ENCODE measurements at regions not wholly inside any gene's neighbourhood (a gene's known extent, or its start where the extent isn't known, plus 50 kb on each side); places are given as distances from the start of the nearest gene placed in this dataset.

DNA sequence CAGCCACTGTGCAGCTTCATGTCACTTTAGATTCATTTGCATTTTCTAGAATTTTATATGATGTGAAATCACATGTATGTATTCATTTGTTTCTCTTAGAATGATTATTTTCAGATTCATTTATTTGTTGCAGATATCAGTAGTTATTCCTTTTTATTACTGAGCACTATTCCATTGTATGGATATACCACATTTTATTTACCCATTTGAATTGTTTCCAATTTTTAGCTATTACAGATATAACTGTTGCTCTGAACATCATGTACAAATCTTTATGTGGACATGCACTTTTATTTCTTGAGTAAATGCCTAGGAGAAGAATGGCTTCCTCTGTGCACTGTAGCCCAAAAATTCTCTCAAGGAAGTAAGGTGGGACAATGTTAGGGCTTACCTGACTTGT lies 767.8 kb upstream of the FANCL start:
- TF ChIP-seq SP1 (IDR thresholded peaks at IDR 0.05) (no peak), ZNF384 (IDR thresholded peaks at IDR 0.05) (no peak)

Data from HEK293T (cell line).